CD4-positive, alpha-beta memory T cell (primary cell): ENCODE measurements at regions not wholly inside any gene's neighbourhood (a gene's known extent, or its start where the extent isn't known, plus 50 kb on each side); places are given as distances from the start of the nearest gene placed in this dataset.

Experiments used
- CTCF ChIA-PET: fragments of 350-600 bp; sonication (Branson Sonifier 250); formaldehyde crosslinking; loops from one replicate; lab custom pipeline; 2021; ENCODE audit warnings: inconsistent platforms; ENCODE audit not compliant: partially characterized antibody; lab: Charles Lee
- POLR2A ChIA-PET: fragments of 350-600 bp; sonication (Branson Sonifier 250); formaldehyde crosslinking; loops from one replicate; lab custom pipeline; 2021; ENCODE audit not compliant: partially characterized antibody; lab: Charles Lee
- DNase-seq, 5 donors: peaks; one replicate each; pipeline versions ENCODE4 v3.0.0 to v3.0.0-alpha.2; 2020 to 2022; ENCODE audit warnings: mixed read lengths in 1 of 5
- H3K27ac ChIP-seq: one replicate; pipeline ENCODE4 v1.7.0; 2013; ENCODE audit warnings: low read depth, low read length
- H3K27me3 ChIP-seq: 2 replicates; pipeline ENCODE4 v1.7.0; 2013; ENCODE audit warnings: mild to moderate bottlenecking, low read length, moderate library complexity; ENCODE audit not compliant: insufficient read depth
- H3K36me3 ChIP-seq: 2 replicates; pipeline ENCODE4 v1.7.0; 2013; ENCODE audit warnings: mild to moderate bottlenecking, low read length, moderate library complexity; ENCODE audit not compliant: insufficient read depth
- H3K4me1 ChIP-seq: 2 replicates; pipeline ENCODE4 v1.7.0; 2013; ENCODE audit warnings: mild to moderate bottlenecking, low read length, moderate library complexity; ENCODE audit not compliant: insufficient read depth
- H3K4me3 ChIP-seq, 2 donors: one replicate each; pipeline ENCODE4 v1.7.0; 2013; ENCODE audit warnings: low read length in 2 of 2, mild to moderate bottlenecking in 1 of 2
- H3K9me3 ChIP-seq, 2 donors: one replicate each; pipeline ENCODE4 v1.7.0; 2013; ENCODE audit warnings: low read length in 2 of 2, control low read depth in 1 of 2; ENCODE audit not compliant: control insufficient read depth in 1 of 2
- H3K27ac Mint-ChIP-seq, 7 donors: one replicate each; pipeline ENCODE4 v1.8.0; 2020 to 2021; ENCODE audit warnings: mixed read lengths in 7 of 7, mild to moderate bottlenecking in 6 of 7, inconsistent platforms in 3 of 7, moderate library complexity in 3 of 7
- H3K27me3 Mint-ChIP-seq, 2 donors: one replicate each; pipeline ENCODE4 v1.8.0; 2020 to 2021; ENCODE audit warnings: mixed read lengths in 2 of 2
- H3K36me3 Mint-ChIP-seq, 2 donors: one replicate each; pipeline ENCODE4 v1.8.0; 2020 to 2021; ENCODE audit warnings: mixed read lengths in 2 of 2, inconsistent platforms in 1 of 2, mild to moderate bottlenecking in 1 of 2
- H3K4me1 Mint-ChIP-seq, 4 donors: one replicate each; pipeline ENCODE4 v1.8.0; 2020 to 2021; ENCODE audit warnings: mixed read lengths in 4 of 4, mild to moderate bottlenecking in 1 of 4
- H3K4me3 Mint-ChIP-seq, 8 donors: one replicate each; pipeline ENCODE4 v1.8.0; 2020 to 2021; ENCODE audit warnings: mixed read lengths in 8 of 8, mild to moderate bottlenecking in 7 of 8, moderate library complexity in 6 of 8, inconsistent platforms in 3 of 8
- H3K9me3 Mint-ChIP-seq, 8 donors: one replicate each; pipeline ENCODE4 v1.8.0; 2020 to 2021; ENCODE audit warnings: mixed read lengths in 8 of 8, mild to moderate bottlenecking in 5 of 8, inconsistent platforms in 3 of 8, moderate library complexity in 1 of 8
- intact Hi-C: fragments of 100-400 bp; cut with micrococcal nuclease; formaldehyde crosslinking; loops from one replicate; pipeline ENCODE4 v1.15.1; 2023

DNA sequence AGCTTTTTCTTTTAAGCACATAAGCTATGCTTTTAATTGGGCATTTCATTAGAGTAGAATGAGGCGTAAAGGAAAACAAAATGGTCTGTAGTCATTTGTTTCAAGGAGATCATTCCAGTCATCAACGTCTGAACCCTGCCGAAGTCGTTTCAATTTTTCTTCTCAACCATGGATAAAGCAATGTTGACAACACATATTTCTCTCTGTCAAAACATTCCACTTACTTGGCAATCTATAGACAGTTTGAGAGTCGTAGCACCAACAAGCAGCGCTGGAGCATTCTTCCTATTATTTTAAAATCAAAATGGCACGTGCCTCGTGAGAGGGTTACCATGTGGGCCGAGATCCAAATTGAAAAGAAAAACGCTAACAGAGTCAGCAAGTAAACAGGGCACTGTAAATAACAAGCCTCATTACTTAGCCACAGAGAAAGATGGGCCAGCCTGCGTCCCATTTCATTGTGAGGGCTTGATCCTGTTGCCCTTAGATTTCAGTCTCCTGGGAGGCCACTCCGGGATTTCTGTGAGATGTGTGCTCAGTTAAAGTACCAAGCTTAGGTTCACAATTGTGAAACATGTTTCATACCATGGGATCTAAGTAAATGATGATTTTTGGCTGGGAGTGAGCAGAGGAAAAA, 422.9 kb downstream of the DTWD2 start:
- no peaks in the 10 kb centered on the region for H3K27me3 ChIP-seq
- H3K36me3 ChIP-seq: no peaks in the 10 kb centered on the region
- Mint-ChIP-seq H3K9me3 (peaks cover 0 to 4% (median 0%) of the 10 kb centered on the region in 8 donors), H3K27ac (no peak overlapping the region), H3K27me3 (no peaks in the 10 kb centered on the region), H3K4me3 (no peak overlapping the region), H3K4me1 (no peaks in the 10 kb centered on the region), H3K36me3 (no peaks in the 10 kb centered on the region)
- H3K27ac ChIP-seq: no peak overlapping the region
- H3K4me1 ChIP-seq: no peaks in the 10 kb centered on the region
- CTCF ChIA-PET: interaction anchor here (0.9 kb wide), 1 partner anchor 9 kb away, joined by 4 read pairs; no protein-coding TSS in a partner anchor
- no peak overlapping the region for H3K4me3 ChIP-seq
- POLR2A ChIA-PET: no interaction called here
- no peaks in the 10 kb centered on the region for H3K9me3 ChIP-seq
- no peak for DNase-seq
- intact Hi-C loops: no loop called here

DNA sequence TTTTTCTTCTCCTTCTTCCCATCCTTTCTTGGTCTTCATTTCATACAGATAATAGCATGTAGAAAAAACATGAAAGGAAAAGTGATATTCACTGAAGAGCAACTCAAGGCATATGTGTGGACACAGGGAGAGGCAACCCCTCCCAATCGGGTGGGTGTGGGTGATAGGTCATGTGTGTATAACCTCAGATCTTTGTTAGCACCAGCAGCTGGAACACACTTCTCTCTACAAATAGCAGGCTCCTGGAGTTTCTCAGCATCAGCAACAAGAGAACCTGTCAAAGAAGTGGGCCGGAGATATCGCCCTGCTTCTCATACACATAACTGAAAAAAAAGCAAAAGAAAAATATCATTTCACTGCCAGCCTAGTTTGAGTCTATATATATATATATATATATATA, 426.4 kb downstream of the DTWD2 start:
- Histone ChIP-seq H3K4me3 (no peak overlapping the region), H3K27me3 (no peaks in the 10 kb centered on the region), H3K27ac (no peak overlapping the region), H3K9me3 (no peaks in the 10 kb centered on the region), H3K36me3 (no peaks in the 10 kb centered on the region), H3K4me1 (no peaks in the 10 kb centered on the region)
- Mint-ChIP-seq H3K9me3 (peaks cover 0 to 1% (median 0%) of the 10 kb centered on the region in 8 donors), H3K27ac (no peak overlapping the region), H3K4me3 (no peak overlapping the region), H3K4me1 (no peaks in the 10 kb centered on the region), H3K27me3 (no peaks in the 10 kb centered on the region), H3K36me3 (no peaks in the 10 kb centered on the region)
- ChIA-PET POLR2A (no interaction called here), CTCF (no interaction called here)
- intact Hi-C loops: no loop called here
- no peak for DNase-seq

DNA sequence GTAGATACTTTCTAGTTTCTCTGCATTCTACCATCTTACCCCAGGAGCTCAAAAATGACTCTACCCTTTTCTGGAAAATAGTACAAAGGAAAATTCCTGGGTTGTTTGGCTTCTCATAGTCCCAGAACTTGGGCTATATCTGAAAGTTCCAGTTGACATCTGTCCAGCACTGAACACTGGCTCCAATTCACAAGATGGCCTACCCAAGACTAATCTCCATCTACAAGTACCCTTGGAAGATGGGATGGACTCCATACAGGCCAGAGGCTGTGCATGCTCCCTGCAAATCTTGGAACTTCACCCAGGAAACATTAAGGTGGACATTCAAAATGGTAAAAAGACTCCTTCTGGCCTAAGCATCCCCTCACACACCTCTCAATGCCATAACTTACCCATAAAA, 427.1 kb downstream of the DTWD2 start:
- no peaks in the 10 kb centered on the region for H3K36me3 ChIP-seq
- Mint-ChIP-seq H3K4me1 (no peaks in the 10 kb centered on the region), H3K9me3 (peaks cover 0 to 1% (median 0%) of the 10 kb centered on the region in 8 donors), H3K27ac (no peak overlapping the region), H3K36me3 (no peaks in the 10 kb centered on the region), H3K27me3 (no peaks in the 10 kb centered on the region), H3K4me3 (no peak overlapping the region)
- no peaks in the 10 kb centered on the region for H3K27me3 ChIP-seq
- no peaks in the 10 kb centered on the region for H3K9me3 ChIP-seq
- CTCF ChIA-PET: no interaction called here
- intact Hi-C loops: no loop called here
- no peak overlapping the region for H3K4me3 ChIP-seq
- no peaks in the 10 kb centered on the region for H3K4me1 ChIP-seq
- H3K27ac ChIP-seq: no peak overlapping the region
- DNase-seq: no peak
- POLR2A ChIA-PET: no interaction called here

DNA sequence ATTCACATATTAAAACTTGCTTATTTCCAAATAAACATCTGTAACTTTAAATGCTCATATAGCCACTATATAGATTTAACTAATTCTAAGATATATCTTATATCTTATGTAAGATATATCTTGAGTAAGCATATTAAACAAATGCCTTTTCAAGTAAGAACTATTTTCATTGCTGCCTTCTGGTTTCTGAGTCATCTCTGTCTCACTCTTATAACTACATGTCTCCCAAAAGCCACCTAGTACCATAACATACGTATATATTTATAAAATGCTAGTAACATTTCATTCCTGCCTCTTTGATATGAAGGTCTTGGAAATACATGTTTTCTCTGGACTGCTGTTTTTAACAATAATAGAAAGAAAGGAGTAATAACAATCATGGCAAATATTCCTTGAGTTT, 429.5 kb downstream of the DTWD2 start:
- Histone ChIP-seq H3K4me1 (no peaks in the 10 kb centered on the region), H3K27me3 (no peaks in the 10 kb centered on the region), H3K36me3 (no peaks in the 10 kb centered on the region), H3K4me3 (no peak overlapping the region), H3K9me3 (no peaks in the 10 kb centered on the region), H3K27ac (no peak overlapping the region)
- no peaks in the 10 kb centered on the region for H3K4me1 Mint-ChIP-seq
- ChIA-PET CTCF (interaction anchor here (1.7 kb wide), 1 partner anchor 10 kb away, joined by 3 read pairs; no protein-coding TSS in a partner anchor), POLR2A (no interaction called here)
- H3K4me3 Mint-ChIP-seq: no peak overlapping the region
- peaks cover 0 to 2% (median 0%) of the 10 kb centered on the region in 8 donors for H3K9me3 Mint-ChIP-seq
- H3K27me3 Mint-ChIP-seq: no peaks in the 10 kb centered on the region
- H3K36me3 Mint-ChIP-seq: no peaks in the 10 kb centered on the region
- no peak overlapping the region for H3K27ac Mint-ChIP-seq
- no peak for DNase-seq
- intact Hi-C loops: no loop called here

DNA sequence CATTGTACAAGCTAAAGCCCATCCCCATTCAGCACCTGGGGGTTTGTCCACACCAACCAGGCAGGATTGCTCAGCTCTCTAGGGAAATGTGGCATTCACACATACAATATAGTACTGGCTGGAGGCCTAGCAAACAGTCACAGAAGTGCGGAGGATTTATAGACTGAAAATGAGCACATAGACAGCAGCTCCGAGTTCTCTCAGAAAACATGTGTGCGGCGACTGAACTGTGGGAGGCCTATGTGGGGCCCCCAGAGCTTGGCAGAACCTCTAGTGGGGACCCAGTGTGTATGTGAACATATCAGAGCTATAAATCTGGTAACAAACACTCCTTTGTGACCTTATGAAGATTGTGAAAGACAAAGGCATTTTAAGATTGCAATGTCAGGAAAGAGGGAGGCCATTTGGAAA, 431.1 kb downstream of the DTWD2 start:
- Histone ChIP-seq H3K27me3 (no peaks in the 10 kb centered on the region), H3K4me1 (no peaks in the 10 kb centered on the region), H3K9me3 (no peaks in the 10 kb centered on the region), H3K27ac (no peak overlapping the region), H3K36me3 (no peaks in the 10 kb centered on the region), H3K4me3 (no peak overlapping the region)
- no peak overlapping the region for H3K4me3 Mint-ChIP-seq
- H3K27me3 Mint-ChIP-seq: no peaks in the 10 kb centered on the region
- POLR2A ChIA-PET: no interaction called here
- no peaks in the 10 kb centered on the region for H3K36me3 Mint-ChIP-seq
- H3K9me3 Mint-ChIP-seq: peaks cover 0 to 2% (median 0%) of the 10 kb centered on the region in 8 donors
- CTCF ChIA-PET: interaction anchor here (1.1 kb wide), 1 partner anchor 8 kb away, joined by 4 read pairs; no protein-coding TSS in a partner anchor
- no peaks in the 10 kb centered on the region for H3K4me1 Mint-ChIP-seq
- intact Hi-C loops: no loop called here
- DNase-seq: no peak
- H3K27ac Mint-ChIP-seq: no peak overlapping the region

DNA sequence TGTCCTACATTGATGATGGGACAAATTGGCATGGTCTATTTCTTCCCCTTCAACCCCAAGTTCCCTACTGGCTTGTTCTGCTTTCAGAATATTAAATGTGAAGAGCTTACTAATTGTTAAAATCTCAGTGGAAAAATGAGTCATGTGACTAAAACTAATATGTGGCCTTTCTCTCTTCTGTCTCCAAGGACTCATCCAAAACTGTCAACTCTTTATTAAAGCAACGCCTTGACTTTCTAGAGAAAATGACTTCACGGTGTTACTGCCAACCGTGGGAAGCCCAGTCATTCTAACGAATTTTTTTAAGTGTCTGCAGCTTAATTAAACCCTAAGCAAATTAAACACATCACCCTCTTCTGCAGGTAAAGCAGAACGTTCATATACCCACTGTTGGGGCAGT, 431.6 kb downstream of the DTWD2 start:
- Histone ChIP-seq H3K27ac (no peak overlapping the region), H3K36me3 (no peaks in the 10 kb centered on the region), H3K4me1 (no peaks in the 10 kb centered on the region), H3K9me3 (no peaks in the 10 kb centered on the region), H3K4me3 (no peak overlapping the region), H3K27me3 (no peaks in the 10 kb centered on the region)
- Mint-ChIP-seq H3K36me3 (no peaks in the 10 kb centered on the region), H3K27ac (no peak overlapping the region), H3K4me3 (no peak overlapping the region), H3K27me3 (no peaks in the 10 kb centered on the region), H3K9me3 (peaks cover 0 to 2% (median 0%) of the 10 kb centered on the region in 8 donors), H3K4me1 (no peaks in the 10 kb centered on the region)
- CTCF ChIA-PET: interaction anchor here (1.1 kb wide), 1 partner anchor 8 kb away, joined by 4 read pairs; no protein-coding TSS in a partner anchor
- POLR2A ChIA-PET: no interaction called here
- no peak for DNase-seq
- intact Hi-C loops: no loop called here

DNA sequence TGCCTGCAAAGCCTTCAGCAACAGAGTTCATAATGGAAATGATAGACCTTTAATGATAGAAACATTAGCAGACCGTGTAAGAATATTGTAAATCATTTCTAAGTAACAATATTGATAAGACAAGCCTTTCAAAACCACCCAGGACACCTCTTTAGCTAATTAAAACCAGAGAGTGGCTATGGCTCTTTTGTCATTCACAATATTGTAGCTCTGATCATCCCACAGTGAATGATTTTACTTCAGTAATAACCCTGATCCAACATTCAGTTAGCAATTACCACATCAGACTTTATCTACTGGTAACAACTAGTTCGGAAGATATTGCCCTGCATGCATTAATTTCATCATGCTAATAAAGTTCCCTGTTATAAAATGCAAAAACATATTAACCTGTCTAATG, 432.6 kb downstream of the DTWD2 start:
- DNase-seq: no peak
- Histone ChIP-seq H3K27ac (no peak overlapping the region), H3K27me3 (no peaks in the 10 kb centered on the region), H3K36me3 (no peaks in the 10 kb centered on the region), H3K4me3 (no peak overlapping the region), H3K9me3 (no peaks in the 10 kb centered on the region), H3K4me1 (no peaks in the 10 kb centered on the region)
- Mint-ChIP-seq H3K27me3 (no peaks in the 10 kb centered on the region), H3K4me3 (no peak overlapping the region), H3K27ac (no peak overlapping the region), H3K36me3 (no peaks in the 10 kb centered on the region), H3K9me3 (peaks cover 0 to 2% (median 0%) of the 10 kb centered on the region in 8 donors), H3K4me1 (no peaks in the 10 kb centered on the region)
- intact Hi-C loops: no loop called here
- ChIA-PET CTCF (no interaction called here), POLR2A (no interaction called here)
